ENCODE measurements at regions not wholly inside any gene's neighbourhood (a gene's known extent, or its start where the extent isn't known, plus 50 kb on each side); places are given as distances from the start of the nearest gene placed in this dataset.

DNA sequence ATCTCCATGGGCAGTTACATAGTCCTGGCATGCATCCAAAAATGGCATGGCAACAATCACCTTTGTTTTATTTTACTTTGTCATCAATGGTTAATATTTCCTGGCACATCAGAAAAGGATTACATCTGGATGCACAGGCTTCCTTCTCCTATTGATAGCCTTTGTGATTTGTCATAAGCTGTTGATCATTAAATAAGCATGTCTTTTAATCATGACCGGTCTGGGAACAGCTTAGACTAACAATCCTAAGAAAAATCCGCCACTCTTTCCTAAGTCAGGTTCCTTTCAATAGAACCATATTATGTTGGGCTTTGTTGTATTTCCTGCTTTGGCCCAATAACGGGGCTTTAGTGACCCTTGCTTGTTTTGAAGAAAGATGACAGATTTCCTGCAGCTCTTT is 330.6 kb downstream of the DUSP10 start:
- Histone ChIP-seq H3K9me3 (ENCODE audit: control insufficient read depth, low read length) (no peaks in the 10 kb centered on the region), H2AFZ (no peak overlapping the region), H3K27me3 (ENCODE audit: control insufficient read depth, insufficient read depth, low read length) (no peaks in the 10 kb centered on the region), H3K4me3 (ENCODE audit: low read depth, low read length) (no peak overlapping the region), H3K9ac (no peak overlapping the region), H3K36me3 (ENCODE audit: control insufficient read depth, insufficient read depth, low read length) (no peaks in the 10 kb centered on the region), H3K4me2 (ENCODE audit: low read length) (no peak overlapping the region), H3K27ac (no peak overlapping the region), H3K79me2 (no peaks in the 10 kb centered on the region), H3K4me1 (no peaks in the 10 kb centered on the region)
- TF ChIP-seq, protein P1, sequence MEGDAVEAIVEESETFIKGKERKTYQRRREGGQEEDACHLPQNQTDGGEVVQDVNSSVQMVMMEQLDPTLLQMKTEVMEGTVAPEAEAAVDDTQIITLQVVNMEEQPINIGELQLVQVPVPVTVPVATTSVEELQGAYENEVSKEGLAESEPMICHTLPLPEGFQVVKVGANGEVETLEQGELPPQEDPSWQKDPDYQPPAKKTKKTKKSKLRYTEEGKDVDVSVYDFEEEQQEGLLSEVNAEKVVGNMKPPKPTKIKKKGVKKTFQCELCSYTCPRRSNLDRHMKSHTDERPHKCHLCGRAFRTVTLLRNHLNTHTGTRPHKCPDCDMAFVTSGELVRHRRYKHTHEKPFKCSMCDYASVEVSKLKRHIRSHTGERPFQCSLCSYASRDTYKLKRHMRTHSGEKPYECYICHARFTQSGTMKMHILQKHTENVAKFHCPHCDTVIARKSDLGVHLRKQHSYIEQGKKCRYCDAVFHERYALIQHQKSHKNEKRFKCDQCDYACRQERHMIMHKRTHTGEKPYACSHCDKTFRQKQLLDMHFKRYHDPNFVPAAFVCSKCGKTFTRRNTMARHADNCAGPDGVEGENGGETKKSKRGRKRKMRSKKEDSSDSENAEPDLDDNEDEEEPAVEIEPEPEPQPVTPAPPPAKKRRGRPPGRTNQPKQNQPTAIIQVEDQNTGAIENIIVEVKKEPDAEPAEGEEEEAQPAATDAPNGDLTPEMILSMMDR (IDR thresholded peaks at IDR 0.05) = no peak

DNA sequence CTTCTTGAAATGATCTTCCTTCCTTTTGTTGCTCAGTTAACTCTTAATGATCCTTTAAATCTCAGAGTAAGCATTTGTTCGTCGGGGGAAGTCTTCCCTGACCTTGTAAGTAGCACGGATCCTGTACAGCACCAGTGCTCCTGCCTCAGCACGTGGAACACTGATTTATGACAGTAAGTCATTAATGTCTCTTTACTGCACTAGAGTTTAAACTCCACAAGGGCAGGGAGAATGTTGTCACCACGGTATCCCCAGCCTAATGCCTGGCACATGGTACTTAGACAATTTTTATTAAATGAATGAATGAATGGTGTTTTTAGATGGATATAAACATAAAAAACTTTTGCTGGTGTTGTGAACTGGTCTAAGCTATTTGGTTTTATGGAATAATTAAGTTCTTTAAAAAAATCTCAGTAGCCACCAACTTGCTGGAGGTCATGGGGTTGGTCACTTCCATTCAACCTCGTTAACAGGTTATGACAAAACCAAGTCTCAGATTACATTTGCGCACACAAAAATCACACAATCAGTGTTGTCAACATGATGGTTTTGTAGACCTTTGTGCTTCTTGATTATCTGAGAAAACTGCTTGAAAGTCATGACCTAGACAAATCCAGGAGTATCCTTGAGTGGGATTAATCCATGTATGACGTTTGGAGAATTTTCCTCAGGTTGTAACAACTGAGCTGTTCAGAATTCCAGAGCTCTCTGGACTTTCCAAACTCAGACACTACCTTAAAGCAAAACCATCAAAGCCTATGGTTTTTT is 326.9 kb downstream of the DUSP10 start:
- no peaks in the 10 kb centered on the region for H3K27me3 ChIP-seq (ENCODE audit: control insufficient read depth, insufficient read depth, low read length)
- no peak overlapping the region for H3K27ac ChIP-seq
- H3K4me2 ChIP-seq (ENCODE audit: low read length) = no peak overlapping the region
- no peak overlapping the region for H2AFZ ChIP-seq
- TF ChIP-seq, protein P1 (IDR thresholded peaks at IDR 0.05) = no peak
- H3K4me3 ChIP-seq (ENCODE audit: low read depth, low read length) = no peak overlapping the region
- no peak overlapping the region for H3K9ac ChIP-seq
- H3K36me3 ChIP-seq (ENCODE audit: control insufficient read depth, insufficient read depth, low read length) = no peaks in the 10 kb centered on the region
- H3K4me1 ChIP-seq = no peaks in the 10 kb centered on the region
- no peaks in the 10 kb centered on the region for H3K79me2 ChIP-seq
- no peaks in the 10 kb centered on the region for H3K9me3 ChIP-seq (ENCODE audit: control insufficient read depth, low read length)

DNA sequence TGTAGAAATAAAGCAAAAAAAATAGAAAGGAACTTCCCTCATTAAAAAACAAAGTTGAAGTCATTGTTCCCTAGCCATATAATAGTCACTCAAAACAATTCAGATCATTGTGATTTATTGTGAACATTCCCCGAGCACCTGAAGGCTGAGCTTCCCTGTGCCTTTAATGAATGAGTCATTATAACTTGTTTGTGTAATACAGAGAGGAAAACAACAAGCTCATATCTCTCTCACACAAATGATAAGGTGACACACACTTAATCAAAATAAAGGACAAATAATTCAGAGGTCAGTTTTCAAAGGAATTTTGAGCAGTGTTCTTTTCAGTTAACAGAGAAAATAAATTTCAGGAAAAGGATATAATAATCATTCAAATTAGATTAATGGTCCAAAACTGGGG is 326.2 kb downstream of the DUSP10 start:
- no peak overlapping the region for H3K9ac ChIP-seq
- no peaks in the 10 kb centered on the region for H3K36me3 ChIP-seq (ENCODE audit: control insufficient read depth, insufficient read depth, low read length)
- H3K4me3 ChIP-seq (ENCODE audit: low read depth, low read length) = no peak overlapping the region
- no peak overlapping the region for H3K4me2 ChIP-seq (ENCODE audit: low read length)
- no peaks in the 10 kb centered on the region for H3K9me3 ChIP-seq (ENCODE audit: control insufficient read depth, low read length)
- H3K4me1 ChIP-seq = no peaks in the 10 kb centered on the region
- H2AFZ ChIP-seq = no peak overlapping the region
- TF ChIP-seq, protein P1 (IDR thresholded peaks at IDR 0.05) = no peak
- no peaks in the 10 kb centered on the region for H3K79me2 ChIP-seq
- no peaks in the 10 kb centered on the region for H3K27me3 ChIP-seq (ENCODE audit: control insufficient read depth, insufficient read depth, low read length)
- no peak overlapping the region for H3K27ac ChIP-seq

DNA sequence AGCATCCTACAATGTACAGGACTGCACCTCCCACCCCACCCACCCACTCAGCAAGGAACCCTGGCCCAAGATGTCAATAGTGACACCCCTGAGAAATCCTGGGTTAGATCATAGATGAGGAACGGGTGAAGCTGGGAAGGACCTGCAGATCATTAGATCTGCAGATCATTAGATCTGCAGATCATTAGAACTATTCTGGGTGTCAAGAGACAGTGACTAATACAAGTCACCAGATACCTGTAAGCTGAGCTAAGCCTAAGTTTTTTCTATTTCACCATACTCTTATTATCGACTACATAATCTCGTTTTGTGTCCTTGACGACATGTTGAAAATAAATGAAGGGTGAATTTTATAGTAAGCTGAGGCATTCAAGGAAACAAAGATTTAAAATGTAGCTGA is 325.7 kb downstream of the DUSP10 start:
- H3K27me3 ChIP-seq (ENCODE audit: control insufficient read depth, insufficient read depth, low read length) = no peaks in the 10 kb centered on the region
- no peak overlapping the region for H3K27ac ChIP-seq
- H3K4me3 ChIP-seq (ENCODE audit: low read depth, low read length) = no peak overlapping the region
- no peak overlapping the region for H2AFZ ChIP-seq
- no peak overlapping the region for H3K9ac ChIP-seq
- no peaks in the 10 kb centered on the region for H3K36me3 ChIP-seq (ENCODE audit: control insufficient read depth, insufficient read depth, low read length)
- H3K79me2 ChIP-seq = no peaks in the 10 kb centered on the region
- H3K9me3 ChIP-seq (ENCODE audit: control insufficient read depth, low read length) = no peaks in the 10 kb centered on the region
- no peak overlapping the region for H3K4me2 ChIP-seq (ENCODE audit: low read length)
- H3K4me1 ChIP-seq = no peaks in the 10 kb centered on the region
- TF ChIP-seq, protein P1 (IDR thresholded peaks at IDR 0.05) = no peak

DNA sequence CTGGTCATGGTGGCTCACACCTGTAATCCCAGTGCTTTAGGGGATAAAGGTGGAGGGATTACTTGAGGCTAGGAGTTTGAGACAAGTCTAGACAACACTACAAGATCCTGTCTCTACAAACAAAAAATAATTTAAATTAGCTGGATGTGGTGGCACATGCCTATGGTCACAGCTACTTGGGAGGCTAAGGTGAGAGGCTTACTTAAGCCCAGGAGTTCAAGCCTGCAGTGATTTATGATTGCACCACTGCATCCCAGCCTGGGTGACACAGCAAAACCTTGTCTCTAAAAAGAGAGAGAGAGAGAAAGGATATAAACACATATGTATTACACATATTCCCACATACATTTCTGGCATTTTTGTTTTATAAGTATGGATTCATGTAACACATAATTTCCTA is 325.2 kb downstream of the DUSP10 start:
- no peak overlapping the region for H3K9ac ChIP-seq
- no peak overlapping the region for H3K27ac ChIP-seq
- TF ChIP-seq, protein P1 (IDR thresholded peaks at IDR 0.05) = no peak
- H3K4me3 ChIP-seq (ENCODE audit: low read depth, low read length) = no peak overlapping the region
- H3K4me2 ChIP-seq (ENCODE audit: low read length) = no peak overlapping the region
- H2AFZ ChIP-seq = no peak overlapping the region
- H3K36me3 ChIP-seq (ENCODE audit: control insufficient read depth, insufficient read depth, low read length) = no peaks in the 10 kb centered on the region
- no peaks in the 10 kb centered on the region for H3K4me1 ChIP-seq
- H3K9me3 ChIP-seq (ENCODE audit: control insufficient read depth, low read length) = no peaks in the 10 kb centered on the region
- no peaks in the 10 kb centered on the region for H3K79me2 ChIP-seq
- H3K27me3 ChIP-seq (ENCODE audit: control insufficient read depth, insufficient read depth, low read length) = no peaks in the 10 kb centered on the region
